IMR-90 (cell line): ENCODE measurements at regions not wholly inside any gene's neighbourhood (a gene's known extent, or its start where the extent isn't known, plus 50 kb on each side); places are given as distances from the start of the nearest gene placed in this dataset.

Experiments used
- ATAC-seq: fragments of 200-7000 bp; cut with Tn5 transposase; 2 replicates; pipeline ENCODE4 v1.9.1; 2020; ENCODE audit warnings: low read depth, mild to moderate bottlenecking, moderate library complexity
- BruUV-seq: library from RNA; stranded (reverse); fragments of 400-500 nt; replicated peaks from 2 replicates; lab custom pipeline; 2021; lab: Mats Ljungman, UMichigan
- CTCF ChIA-PET: fragments of 300-600 bp; formaldehyde crosslinking; extraction: SDS; loops from one replicate; lab custom pipeline; 2021; ENCODE audit warnings: antibody characterized with exemption; lab: Yijun Ruan, JAX
- POLR2A ChIA-PET: fragments of 300-600 bp; sonication (Branson Sonifier 250); formaldehyde crosslinking; loops from one replicate; lab custom pipeline; 2022; ENCODE audit warnings: antibody characterized with exemption; ENCODE audit not compliant: unreplicated experiment; lab: Charles Lee
- DNase-seq: peaks from one replicate; pipeline ENCODE4 v3.0.0; 2013
- H2AFZ ChIP-seq: replicated peaks from 2 replicates; pipeline ENCODE3; 2013; ENCODE audit warnings: low read length, mild to moderate bottlenecking; ENCODE audit not compliant: poor library complexity
- H2AK5ac ChIP-seq: 2 replicates; pipeline ENCODE4 v1.6.1; 2013; ENCODE audit warnings: low read depth, low read length, inconsistent platforms
- H2AK9ac ChIP-seq: replicated peaks from 2 replicates; pipeline ENCODE3; 2013; ENCODE audit warnings: mild to moderate bottlenecking, low read depth, low read length, moderate library complexity; ENCODE audit not compliant: poor library complexity
- H2BK120ac ChIP-seq: 2 replicates; pipeline ENCODE4 v1.6.1; 2013; ENCODE audit warnings: low read depth, low read length, inconsistent platforms
- H2BK15ac ChIP-seq: 3 replicates; pipeline ENCODE4 v1.6.1; 2013; ENCODE audit warnings: low read depth, low read length, inconsistent platforms
- H2BK20ac ChIP-seq: 2 replicates; pipeline ENCODE4 v1.6.1; 2013; ENCODE audit warnings: low read depth, mild to moderate bottlenecking, inconsistent platforms, low read length, moderate library complexity
- H2BK5ac ChIP-seq: 2 replicates; pipeline ENCODE4 v1.6.1; 2013; ENCODE audit warnings: mild to moderate bottlenecking, low read depth, low read length, inconsistent platforms; ENCODE audit not compliant: poor library complexity, severe bottlenecking
- H3K14ac ChIP-seq: replicated peaks from 2 replicates; pipeline ENCODE4 v1.6.1; 2013; ENCODE audit warnings: low read depth, low read length, inconsistent platforms
- H3K18ac ChIP-seq: 2 replicates; pipeline ENCODE4 v1.6.1; 2013; ENCODE audit warnings: low read depth, low read length, control low read depth
- H3K23ac ChIP-seq: 2 replicates; pipeline ENCODE4 v1.6.1; 2013; ENCODE audit warnings: low read depth, low read length, inconsistent platforms
- H3K27ac ChIP-seq: 2 replicates; pipeline ENCODE4 v1.5.1; 2013; ENCODE audit warnings: mild to moderate bottlenecking, control low read depth, low read length; ENCODE audit not compliant: insufficient read depth
- H3K27me3 ChIP-seq: 2 replicates; pipeline ENCODE4 v1.6.1; 2013; ENCODE audit warnings: low read length; ENCODE audit not compliant: control insufficient read depth, insufficient read depth
- H3K36me3 ChIP-seq: 2 replicates; pipeline ENCODE4 v1.6.1; 2013; ENCODE audit warnings: low read length, mixed read lengths; ENCODE audit not compliant: control insufficient read depth, insufficient read depth
- H3K4ac ChIP-seq: 2 replicates; pipeline ENCODE4 v1.6.1; 2013; ENCODE audit warnings: low read depth, low read length, inconsistent platforms
- H3K4me1 ChIP-seq: 2 replicates; pipeline ENCODE4 v1.6.1; 2013; ENCODE audit warnings: low read length, mixed read lengths; ENCODE audit not compliant: control insufficient read depth, insufficient read depth
- H3K4me2 ChIP-seq: 2 replicates; pipeline ENCODE4 v1.6.1; 2013; ENCODE audit warnings: low read depth, mild to moderate bottlenecking, control low read depth, low read length, moderate library complexity
- H3K4me3 ChIP-seq: 2 replicates; pipeline ENCODE4 v1.5.1; 2013; ENCODE audit warnings: low read depth, mild to moderate bottlenecking, control low read depth, low read length, moderate library complexity; ENCODE audit not compliant: insufficient read depth
- H3K56ac ChIP-seq: 2 replicates; pipeline ENCODE4 v1.6.1; 2013; ENCODE audit warnings: low read length, inconsistent platforms; ENCODE audit not compliant: insufficient read depth; ENCODE audit errors: extremely low read depth
- H3K79me1 ChIP-seq, 2 experiments: 2 replicates each; pipeline ENCODE4 v1.6.1; 2013; ENCODE audit warnings: low read length in 2 of 2, inconsistent platforms in 1 of 2, low read depth in 1 of 2
- H3K9ac ChIP-seq: 2 replicates; pipeline ENCODE4 v1.6.1; 2013; ENCODE audit warnings: low read depth, low read length, control low read depth
- H3K9me1 ChIP-seq: 2 replicates; pipeline ENCODE4 v1.6.1; 2013; ENCODE audit warnings: low read length, inconsistent platforms; ENCODE audit not compliant: insufficient read depth
- H3K9me3 ChIP-seq: 2 replicates; pipeline ENCODE4 v1.6.1; 2013; ENCODE audit warnings: low read length; ENCODE audit not compliant: control insufficient read depth, insufficient read depth
- H4K20me1 ChIP-seq: 2 replicates; pipeline ENCODE4 v1.6.1; 2013; ENCODE audit warnings: low read length, inconsistent platforms; ENCODE audit not compliant: insufficient read depth
- H4K5ac ChIP-seq: 2 replicates; pipeline ENCODE4 v1.6.1; 2013; ENCODE audit warnings: mild to moderate bottlenecking, low read depth, low read length, control low read depth
- H4K8ac ChIP-seq, 2 experiments: 2 replicates each; pipeline ENCODE4 v1.6.1; 2013; ENCODE audit warnings: low read depth in 2 of 2, low read length in 2 of 2, control low read depth in 1 of 2, inconsistent platforms in 1 of 2
- H4K91ac ChIP-seq: 2 replicates; pipeline ENCODE4 v1.6.1; 2013; ENCODE audit warnings: low read depth, low read length, inconsistent platforms; ENCODE audit not compliant: insufficient read depth
- BHLHE40 ChIP-seq: fragments of 150-350 bp; IDR thresholded peaks from 2 replicates; pipeline ENCODE4 v1.6.1; 2016; ENCODE audit warnings: mild to moderate bottlenecking, low read depth, low read length
- CEBPB ChIP-seq: IDR thresholded peaks from 2 replicates; pipeline ENCODE4 v1.6.1; 2012; ENCODE audit warnings: low read depth, low read length, improper control_type of control experiment
- CHD1 ChIP-seq: IDR thresholded peaks from 2 replicates; pipeline ENCODE4 v1.6.1; 2012; ENCODE audit warnings: low read depth, low read length, improper control_type of control experiment
- CTCF ChIP-seq: conservative IDR thresholded peaks from 2 replicates; pipeline ENCODE4 v1.5.1; 2012; ENCODE audit warnings: mild to moderate bottlenecking, low read depth, low read length, improper control_type of control experiment
- MAFK ChIP-seq: IDR thresholded peaks from 2 replicates; pipeline ENCODE4 v1.6.1; 2012; ENCODE audit warnings: low read depth, low read length, improper control_type of control experiment
- POLR2A ChIP-seq: IDR thresholded peaks from 2 replicates; pipeline ENCODE4 v1.6.1; 2012; ENCODE audit warnings: mild to moderate bottlenecking, low read depth, low read length
- RAD21 ChIP-seq: IDR thresholded peaks from 2 replicates; pipeline ENCODE4 v1.6.1; 2012; ENCODE audit warnings: low read length, improper control_type of control experiment
- SMC3 ChIP-seq: fragments of 150-350 bp; IDR thresholded peaks from 2 replicates; pipeline ENCODE4 v1.6.1; 2016; ENCODE audit warnings: low read depth, mild to moderate bottlenecking, antibody characterized with exemption, low read length, moderate library complexity
- WGBS, 2 experiments: methylation state at CpG; one replicate each; pipeline versions ENCODE4 v1.1.5 to v1.1.7; 2013; ENCODE audit warnings: missing lambda C conversion rate in 2 of 2; ENCODE audit not compliant: insufficient read length in 1 of 2; ENCODE audit errors: extremely low coverage in 2 of 2; 5-methylcytosine and 5-hydroxymethylcytosine counted together
- dilution Hi-C: fragments of 300-500 bp; cut with HindIII; formaldehyde crosslinking; loops from one replicate; pipeline ENCODE4 v1.14.3; 2018; ENCODE audit warnings: low sequenced_read_pairs; ENCODE audit not compliant: unreplicated experiment
- in situ Hi-C: fragments of 300-500 bp; cut with MboI; formaldehyde crosslinking; loops from 3 replicates; pipeline ENCODE4 v1.14.3; 2019; ENCODE audit warnings: low sequenced_read_pairs, inconsistent platforms, mixed read lengths
- intact Hi-C: fragments of 100-400 bp; cut with micrococcal nuclease; formaldehyde crosslinking; loops from 2 replicates; pipeline ENCODE4 v1.10.0; 2022

DNA sequence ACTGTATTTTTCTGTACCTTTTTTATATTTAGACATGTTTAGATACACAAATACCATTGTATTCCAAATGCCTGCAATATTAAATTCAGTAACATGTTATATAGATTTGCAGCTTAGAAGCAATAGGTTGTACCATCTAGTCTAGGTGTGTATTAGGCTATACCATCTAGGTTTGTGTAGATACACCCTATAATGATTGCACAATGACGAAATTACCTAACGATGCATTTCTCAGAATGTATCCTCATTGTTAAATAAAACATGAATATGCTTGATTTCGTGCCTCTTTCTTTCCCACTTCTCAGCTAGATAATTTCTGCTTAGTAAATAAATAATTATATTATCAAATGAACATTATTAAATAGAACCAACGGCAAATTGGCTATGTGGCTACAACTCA lies 653.0 kb downstream of the EPM2A start:
- Histone ChIP-seq H4K8ac (no peak overlapping the region), H3K9me3 (no peaks in the 10 kb centered on the region), H2BK15ac (no peak overlapping the region), H4K20me1 (no peaks in the 10 kb centered on the region), H4K91ac (no peak overlapping the region), H2AK5ac (no peak overlapping the region), H3K4me2 (no peak overlapping the region), H2AK9ac (no peak overlapping the region), H3K9ac (no peak overlapping the region), H3K36me3 (no peaks in the 10 kb centered on the region), H2BK5ac (no peak overlapping the region), H3K4ac (no peak overlapping the region), H3K23ac (no peak overlapping the region), H2AFZ (no peak overlapping the region), H3K4me1 (no peaks in the 10 kb centered on the region; the same call in 1 of the 2 replicates), H3K4me3 (no peak overlapping the region), H3K14ac (no peak overlapping the region), H3K9me1 (no peaks in the 10 kb centered on the region), H3K56ac (no peak overlapping the region), H2BK20ac (no peak overlapping the region), H3K27me3 (no peaks in the 10 kb centered on the region), H3K18ac (no peak overlapping the region), H3K27ac (no peak overlapping the region), H3K79me1 (no peaks in the 10 kb centered on the region), H2BK120ac (no peak overlapping the region), H4K5ac (no peak overlapping the region)
- no TSS peak for BruUV-seq
- dilution Hi-C loops: no loop called here
- TF ChIP-seq CHD1 (no peak), POLR2A (no peak), BHLHE40 (no peak), MAFK (no peak), RAD21 (no peak), SMC3 (no peak), CEBPB (peak; percentile 57), CTCF (no peak)
- DNase-seq: no peak
- ChIA-PET POLR2A (no interaction called here), CTCF (no interaction called here)
- no CpG with 5 or more reads among the region's 4 CpGs for WGBS, 2 experiments
- in situ Hi-C loops: no loop called here
- intact Hi-C loops: no loop called here
- no peak for ATAC-seq
